Fibroblast of peridontal ligament (primary cell): ENCODE measurements at regions not wholly inside any gene's neighbourhood (a gene's known extent, or its start where the extent isn't known, plus 50 kb on each side); places are given as distances from the start of the nearest gene placed in this dataset.
"Not testable (repeated sequence)": the region's sequence is repeated elsewhere in the genome, so short reads cannot be mapped to it uniquely, and the experiment has no call there.

ENCODE experiments used
- DNase-seq: peaks from one replicate; pipeline ENCODE4 v3.0.0-alpha.2; 2010; ENCODE audit errors: extremely low read depth

GRCh38 chr4:126583509-126583908, 1049.2 kb upstream of the INTU start:
- peak; percentile 39 for DNase-seq

- DNase-seq, result peak; percentile 46
Observed at GRCh38 chr4:126591583-126591982, 1041.2 kb upstream of the INTU start.

- DNase-seq, result peak; percentile 33
Observed at GRCh38 chr4:126592088-126592487, 1040.7 kb upstream of the INTU start.

DNA sequence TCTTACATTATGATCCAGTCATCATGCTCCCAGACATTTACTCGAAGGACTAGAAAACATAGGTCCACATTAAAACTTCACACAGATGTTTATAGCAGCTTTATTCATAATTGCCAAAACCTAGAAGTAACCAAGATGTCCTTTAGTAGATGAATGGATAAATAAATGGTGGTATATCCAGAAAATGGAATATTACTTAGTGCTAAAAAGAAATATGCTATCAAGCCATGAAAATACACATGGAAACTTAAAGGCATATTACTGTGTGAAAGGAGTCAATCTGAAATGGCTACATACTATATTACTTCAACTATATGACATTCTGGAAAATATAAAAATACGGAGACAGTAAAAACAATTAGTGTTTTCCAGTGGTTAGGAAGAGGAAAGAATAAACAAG, 1039.1 kb upstream of the INTU start:
- DNase-seq, result no peak

DNA sequence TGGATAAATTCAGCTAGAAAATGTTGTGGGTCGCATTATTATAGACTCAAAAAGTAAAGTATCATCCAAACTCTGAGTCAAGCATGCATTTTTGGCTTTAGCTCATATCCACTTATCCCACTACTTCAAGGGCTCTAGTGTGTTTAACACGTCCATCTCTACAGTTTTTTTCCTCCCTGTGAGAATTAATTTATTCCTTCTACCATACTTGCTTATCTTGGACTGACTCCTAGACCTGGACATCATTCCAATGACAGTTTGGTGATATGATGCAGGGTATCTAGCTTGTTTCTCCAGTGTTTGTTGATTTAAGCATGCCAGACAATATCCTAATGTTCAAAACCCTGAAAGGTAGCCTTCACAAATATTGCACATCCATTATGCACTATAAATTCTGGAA, 1037.1 kb upstream of the INTU start:
- no peak for DNase-seq

DNA sequence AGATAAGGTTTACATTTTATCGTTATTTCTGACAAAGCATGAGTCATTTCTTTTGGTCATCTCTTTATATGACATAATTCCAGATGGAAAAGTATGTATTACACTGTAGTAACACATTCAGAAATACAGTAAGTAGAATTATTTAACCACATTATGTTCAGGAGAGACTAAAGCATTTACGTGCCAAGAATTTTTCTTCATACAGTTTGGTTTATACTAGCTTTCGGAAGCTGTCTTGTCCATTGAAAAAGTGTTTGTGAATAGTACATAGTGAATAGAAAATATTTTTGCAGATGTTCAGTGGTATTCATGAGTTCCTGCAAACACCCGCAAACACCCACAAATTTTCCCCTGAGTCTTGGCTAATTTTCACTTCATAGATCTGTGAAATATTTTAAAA, 1033.0 kb upstream of the INTU start:
- no peak for DNase-seq

GRCh38 chr4:126603210-126603609, 1029.5 kb upstream of the INTU start:
- DNase-seq, result no peak

DNA sequence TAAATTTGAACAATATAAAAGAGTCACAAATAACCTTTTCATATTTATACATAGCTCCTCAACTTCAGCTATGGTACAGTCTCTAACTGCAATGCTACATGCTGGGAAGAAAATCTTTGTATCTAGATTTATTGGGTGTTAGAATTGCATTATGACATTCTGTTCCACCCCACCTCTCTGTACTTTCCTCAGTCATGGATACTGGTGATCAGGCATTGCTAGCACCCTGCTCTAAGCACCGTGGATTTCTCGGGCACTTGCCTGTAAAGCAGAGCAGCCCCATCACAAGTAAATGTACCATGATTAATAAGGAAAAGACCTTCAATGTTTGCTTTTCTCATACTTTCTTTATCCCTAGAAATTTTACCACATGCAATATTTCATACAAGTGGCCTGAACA, 1028.9 kb upstream of the INTU start:
- no peak for DNase-seq

DNA sequence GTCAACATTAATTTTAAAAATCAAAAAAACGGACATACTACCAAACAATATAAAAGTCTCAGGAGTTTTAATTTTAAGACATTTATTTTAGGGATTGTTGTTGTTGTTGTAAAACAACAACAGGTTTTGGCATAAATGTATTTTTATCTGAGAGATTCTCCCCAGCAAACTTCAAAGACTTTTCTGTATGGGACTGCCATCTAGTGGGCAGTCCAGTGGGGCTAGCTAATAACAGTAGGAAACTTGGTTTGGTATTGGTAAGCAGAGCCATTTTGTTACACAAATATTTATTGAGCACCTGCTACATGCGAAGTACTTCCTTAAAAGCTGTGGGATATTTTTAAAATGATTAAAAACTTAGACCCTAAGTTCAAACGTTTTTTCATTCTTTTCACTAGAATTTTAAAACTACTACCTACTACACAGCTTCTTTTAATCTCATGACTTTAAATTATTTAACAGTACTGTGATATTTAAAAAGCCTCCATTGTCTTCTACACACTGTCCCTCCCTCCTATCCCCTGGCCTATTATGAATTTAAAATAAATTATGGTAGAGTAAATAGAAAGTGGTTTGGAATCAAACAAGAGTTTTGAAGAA, 1028.4 kb upstream of the INTU start:
- DNase-seq, result peak; percentile 68

DNA sequence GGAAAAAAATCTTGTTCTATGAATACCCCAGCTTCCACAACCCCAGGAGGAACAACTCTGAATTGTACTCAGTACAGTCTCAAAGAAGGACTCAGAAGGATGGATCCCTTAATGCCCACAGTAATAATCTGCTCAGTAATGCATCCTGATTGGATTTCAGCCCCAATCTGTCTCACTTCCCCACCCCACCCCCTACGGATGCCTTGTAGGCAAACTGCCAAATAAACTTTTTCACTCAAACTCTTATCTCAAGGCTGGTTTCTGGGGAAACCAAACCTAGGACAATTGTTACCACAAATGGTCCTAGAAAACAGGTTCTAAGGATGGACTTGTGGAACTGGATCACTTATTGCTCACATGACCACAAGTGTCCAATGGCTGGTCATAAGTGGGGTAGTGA, 1021.8 kb upstream of the INTU start:
- no peak for DNase-seq

DNA sequence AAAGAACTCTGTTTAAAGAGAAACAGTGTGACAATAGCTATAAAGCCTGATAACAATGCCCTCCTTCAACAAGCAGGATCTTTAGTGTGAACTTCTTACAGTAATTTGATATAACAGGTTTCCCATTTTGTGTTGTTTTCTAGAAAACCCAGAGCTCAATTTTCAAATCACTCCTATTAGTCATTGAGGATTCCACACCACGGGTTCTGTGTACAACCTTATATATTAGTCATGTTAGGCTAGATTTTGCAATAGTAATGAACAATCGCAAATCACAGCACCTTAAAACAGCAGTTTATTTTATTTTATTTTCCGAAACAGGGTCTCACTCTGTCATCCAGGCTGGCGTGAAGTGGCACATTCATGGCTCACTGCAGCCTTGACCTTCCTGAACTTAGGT, 1020.9 kb upstream of the INTU start:
- DNase-seq, result peak; percentile 30

- DNase-seq, result no peak
Observed at GRCh38 chr4:126614356-126614855, 1018.4 kb upstream of the INTU start.

- no peak for DNase-seq
Observed at GRCh38 chr4:126616795-126617194, 1016.0 kb upstream of the INTU start.

GRCh38 chr4:126627255-126627654, 1005.5 kb upstream of the INTU start:
- DNase-seq, result peak; percentile 52

DNA sequence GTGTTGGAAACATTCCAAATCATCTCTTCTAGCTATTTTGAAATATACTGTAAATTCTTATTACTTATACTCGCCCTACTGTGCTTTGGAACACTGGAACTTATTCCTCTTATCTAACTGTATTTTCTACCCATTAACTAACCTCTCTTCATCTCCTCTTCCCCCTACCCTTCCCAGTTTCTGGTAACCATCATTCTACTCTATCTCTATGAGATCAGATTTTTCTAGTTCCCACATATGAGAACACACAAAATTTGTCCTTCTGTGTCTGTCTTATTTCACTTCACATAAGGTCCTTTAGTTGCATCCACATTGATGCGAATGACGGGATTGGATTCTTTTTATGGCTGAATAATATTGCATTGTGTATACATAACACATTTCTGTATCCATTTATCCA, 1003.8 kb upstream of the INTU start:
- DNase-seq, result no peak

GRCh38 chr4:126630230-126630629, 1002.5 kb upstream of the INTU start:
- no peak for DNase-seq

DNA sequence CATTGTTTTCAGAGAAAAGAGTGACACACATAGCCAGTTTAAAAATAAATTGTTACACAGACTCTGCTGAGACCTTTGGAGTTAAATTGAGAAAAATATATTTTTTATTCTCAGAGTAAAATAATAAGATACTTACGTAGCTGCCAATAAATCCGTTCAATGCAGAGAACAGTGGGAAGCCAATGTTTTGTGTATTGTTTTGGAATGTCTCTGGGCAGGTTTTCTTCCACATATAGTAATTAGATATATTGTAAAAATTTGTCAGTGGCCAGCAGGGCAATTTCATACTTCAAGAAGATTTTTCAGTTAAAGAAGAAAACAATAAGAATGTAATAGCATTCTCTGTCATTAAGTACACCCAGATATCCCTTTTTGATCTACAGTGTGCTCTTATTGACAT, 999.5 kb upstream of the INTU start:
- no peak for DNase-seq

DNA sequence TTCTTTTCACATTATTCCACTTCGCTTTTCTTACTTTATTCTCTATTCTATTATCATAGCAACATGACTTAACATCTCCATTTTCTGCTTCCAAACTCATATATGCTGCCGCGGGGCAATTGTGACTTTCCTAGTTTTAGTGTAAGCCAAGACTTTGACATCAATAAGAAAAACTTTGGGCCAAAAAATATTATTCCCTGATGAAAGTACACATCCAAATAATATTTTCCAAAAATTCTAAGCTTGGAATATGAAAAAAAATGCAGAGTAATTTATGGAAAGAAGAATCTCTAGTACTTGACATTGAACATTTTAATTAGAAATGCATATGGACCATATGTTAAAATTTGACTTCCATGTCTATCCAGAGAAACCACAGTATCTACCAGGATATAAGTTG, 995.1 kb upstream of the INTU start:
- DNase-seq, result no peak

- DNase-seq, result no peak
Observed at GRCh38 chr4:126647320-126647719, 985.4 kb upstream of the INTU start.

DNA sequence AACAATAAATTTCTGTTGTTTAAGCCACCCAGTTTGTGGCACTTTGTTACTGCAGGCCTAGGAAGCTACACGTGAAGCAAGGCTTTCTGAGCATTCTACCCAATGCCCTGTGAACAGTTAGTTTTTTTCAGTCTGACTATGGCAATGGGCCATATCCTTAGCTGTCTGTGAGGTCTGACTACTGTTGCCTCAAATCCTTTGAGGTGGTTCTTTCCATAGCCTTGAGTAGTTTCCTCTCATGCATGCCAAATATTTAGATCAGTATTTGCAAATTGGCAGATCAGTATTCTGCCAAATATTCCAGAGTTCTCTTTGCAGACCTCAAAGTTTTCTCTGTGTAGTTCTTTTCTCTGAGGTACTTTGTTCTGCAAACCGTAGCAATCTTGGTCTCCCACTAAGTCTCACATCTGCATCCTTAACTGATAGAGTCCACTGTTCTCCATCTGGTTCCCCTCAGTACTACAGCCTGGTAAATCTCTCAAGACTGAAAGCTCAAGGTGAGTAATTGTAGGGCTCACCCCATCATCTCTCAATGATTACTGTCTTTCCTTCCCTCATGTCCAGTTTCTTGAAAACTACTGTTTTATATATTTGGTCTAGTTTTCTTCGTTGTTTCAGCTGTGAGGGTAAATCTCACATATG, 984.9 kb upstream of the INTU start:
- DNase-seq, result peak; percentile 83

DNA sequence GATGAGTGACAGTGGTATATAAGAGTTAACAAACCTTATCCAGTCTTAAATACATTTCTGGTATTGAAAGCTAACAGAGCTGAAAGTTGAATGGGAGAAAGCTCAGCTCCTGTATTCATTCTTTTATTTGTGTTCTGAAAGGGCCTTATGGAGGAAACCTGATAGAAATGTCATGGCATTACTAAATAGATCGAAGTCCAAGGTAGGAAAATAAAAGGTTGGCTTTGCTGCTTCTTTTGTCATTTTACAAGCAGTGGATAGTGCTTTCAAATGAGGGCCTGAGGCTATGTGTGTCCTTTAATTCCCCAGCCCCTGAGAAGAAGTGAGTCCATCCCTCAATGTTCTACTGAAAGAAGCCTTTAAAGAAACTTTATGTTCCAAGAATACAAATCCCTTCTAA, 974.3 kb upstream of the INTU start:
- DNase-seq, result no peak

- peak; percentile 19 for DNase-seq
Observed at GRCh38 chr4:126661194-126661593, 971.6 kb upstream of the INTU start.

GRCh38 chr4:126664839-126665238, 967.9 kb upstream of the INTU start:
- DNase-seq, result no peak

- DNase-seq, result not testable (repeated sequence)
Observed at GRCh38 chr4:126670038-126670437, 962.7 kb upstream of the INTU start.
